ENCODE measurements at regions not wholly inside any gene's neighbourhood (a gene's known extent, or its start where the extent isn't known, plus 50 kb on each side); places are given as distances from the start of the nearest gene placed in this dataset.

DNA sequence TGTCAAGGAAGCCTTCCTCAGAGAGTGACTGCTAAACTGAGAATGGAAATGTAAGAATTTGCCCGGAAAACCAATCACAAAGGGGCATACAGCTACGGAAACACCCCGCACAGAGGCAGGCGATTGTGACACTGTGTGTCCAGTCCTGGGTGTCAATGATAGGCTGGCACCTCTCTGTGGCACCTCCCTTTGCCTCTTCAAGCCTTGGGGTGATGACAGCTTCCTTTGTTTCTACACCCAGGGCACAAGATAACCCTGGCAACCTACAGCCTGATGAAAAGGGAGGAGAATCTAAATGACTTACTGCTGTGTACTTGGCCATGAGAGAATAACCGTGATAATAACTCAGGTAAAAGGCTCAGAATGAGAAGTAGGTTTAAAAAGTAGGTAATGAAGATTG is 93.6 kb upstream of the SSTR4 start:
- no peak overlapping the region for H3K4me3 ChIP-seq (ENCODE audit: control insufficient read depth, low read depth, low read length)
- TF ChIP-seq, protein P1, sequence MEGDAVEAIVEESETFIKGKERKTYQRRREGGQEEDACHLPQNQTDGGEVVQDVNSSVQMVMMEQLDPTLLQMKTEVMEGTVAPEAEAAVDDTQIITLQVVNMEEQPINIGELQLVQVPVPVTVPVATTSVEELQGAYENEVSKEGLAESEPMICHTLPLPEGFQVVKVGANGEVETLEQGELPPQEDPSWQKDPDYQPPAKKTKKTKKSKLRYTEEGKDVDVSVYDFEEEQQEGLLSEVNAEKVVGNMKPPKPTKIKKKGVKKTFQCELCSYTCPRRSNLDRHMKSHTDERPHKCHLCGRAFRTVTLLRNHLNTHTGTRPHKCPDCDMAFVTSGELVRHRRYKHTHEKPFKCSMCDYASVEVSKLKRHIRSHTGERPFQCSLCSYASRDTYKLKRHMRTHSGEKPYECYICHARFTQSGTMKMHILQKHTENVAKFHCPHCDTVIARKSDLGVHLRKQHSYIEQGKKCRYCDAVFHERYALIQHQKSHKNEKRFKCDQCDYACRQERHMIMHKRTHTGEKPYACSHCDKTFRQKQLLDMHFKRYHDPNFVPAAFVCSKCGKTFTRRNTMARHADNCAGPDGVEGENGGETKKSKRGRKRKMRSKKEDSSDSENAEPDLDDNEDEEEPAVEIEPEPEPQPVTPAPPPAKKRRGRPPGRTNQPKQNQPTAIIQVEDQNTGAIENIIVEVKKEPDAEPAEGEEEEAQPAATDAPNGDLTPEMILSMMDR (conservative IDR thresholded peaks at IDR 0.05; ENCODE audit: control insufficient read depth, insufficient read depth, low read depth, low read length), result no peak
- DNase-seq (ENCODE audit: low read depth), result no peak

DNA sequence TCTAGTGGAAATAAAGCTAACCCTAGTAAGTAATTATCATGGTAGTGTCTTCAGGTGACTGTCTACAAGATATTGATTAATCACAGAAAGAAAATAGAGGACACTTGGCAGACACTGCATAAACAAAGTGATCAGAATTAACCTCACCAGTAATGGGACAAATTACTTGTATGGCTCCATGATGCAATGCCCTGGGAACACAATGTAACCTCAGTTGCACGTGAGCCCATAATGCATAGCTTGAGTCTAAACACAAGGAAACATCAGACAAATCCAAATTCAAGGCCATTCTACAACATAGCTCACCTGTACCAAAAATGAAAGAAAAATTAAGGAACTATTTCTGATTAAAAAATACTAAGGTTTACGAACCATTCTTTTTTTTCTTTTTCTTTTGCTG is 92.4 kb upstream of the SSTR4 start:
- TF ChIP-seq, protein P1 (conservative IDR thresholded peaks at IDR 0.05; ENCODE audit: control insufficient read depth, insufficient read depth, low read depth, low read length), result no peak
- H3K4me3 ChIP-seq (ENCODE audit: control insufficient read depth, low read depth, low read length), result no peak overlapping the region
- no peak for DNase-seq (ENCODE audit: low read depth)

DNA sequence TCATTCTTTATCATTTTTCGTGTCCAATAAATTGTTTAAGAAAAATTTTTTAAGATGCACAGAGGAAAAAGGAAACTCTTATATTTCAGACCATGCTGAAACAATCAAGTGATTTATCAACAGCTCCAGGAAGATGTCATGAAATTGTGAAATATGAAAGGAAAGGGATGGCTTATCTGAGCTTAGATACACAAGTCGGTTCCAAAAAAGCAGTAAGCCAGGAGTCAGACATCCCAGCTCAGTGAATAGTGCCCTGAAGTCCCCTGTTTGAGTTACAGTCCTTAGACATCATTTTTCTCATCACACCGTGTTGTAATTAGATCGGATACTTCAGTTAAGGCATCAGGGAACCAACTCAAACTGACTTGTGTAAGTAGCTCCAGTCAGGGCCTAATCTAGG is 91.0 kb upstream of the SSTR4 start:
- no peak for DNase-seq (ENCODE audit: low read depth)
- no peak overlapping the region for H3K4me3 ChIP-seq (ENCODE audit: control insufficient read depth, low read depth, low read length)
- TF ChIP-seq, protein P1 (conservative IDR thresholded peaks at IDR 0.05; ENCODE audit: control insufficient read depth, insufficient read depth, low read depth, low read length), result no peak

DNA sequence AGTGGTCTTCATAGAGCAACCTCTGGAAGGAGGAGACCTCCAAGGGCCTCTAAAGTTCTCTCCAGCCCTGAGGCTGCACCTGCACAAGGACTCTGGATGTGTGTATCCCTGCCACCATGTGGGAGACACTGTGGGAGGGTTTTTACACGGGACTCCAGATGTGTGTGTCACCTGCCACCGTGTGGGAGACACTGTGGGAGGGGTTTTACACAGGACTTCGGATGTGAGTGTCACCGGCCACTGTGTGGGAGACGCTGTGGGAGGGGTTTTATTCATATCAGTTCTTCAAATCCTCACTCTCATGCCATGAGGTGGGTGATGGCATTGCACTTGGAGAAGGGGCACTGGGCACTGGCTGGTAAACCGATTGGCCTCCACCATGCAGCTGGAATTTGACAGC is 90.2 kb upstream of the SSTR4 start:
- TF ChIP-seq, protein P1 (conservative IDR thresholded peaks at IDR 0.05; ENCODE audit: control insufficient read depth, insufficient read depth, low read depth, low read length), result no peak
- DNase-seq (ENCODE audit: low read depth), result no peak
- H3K4me3 ChIP-seq (ENCODE audit: control insufficient read depth, low read depth, low read length), result no peak overlapping the region

DNA sequence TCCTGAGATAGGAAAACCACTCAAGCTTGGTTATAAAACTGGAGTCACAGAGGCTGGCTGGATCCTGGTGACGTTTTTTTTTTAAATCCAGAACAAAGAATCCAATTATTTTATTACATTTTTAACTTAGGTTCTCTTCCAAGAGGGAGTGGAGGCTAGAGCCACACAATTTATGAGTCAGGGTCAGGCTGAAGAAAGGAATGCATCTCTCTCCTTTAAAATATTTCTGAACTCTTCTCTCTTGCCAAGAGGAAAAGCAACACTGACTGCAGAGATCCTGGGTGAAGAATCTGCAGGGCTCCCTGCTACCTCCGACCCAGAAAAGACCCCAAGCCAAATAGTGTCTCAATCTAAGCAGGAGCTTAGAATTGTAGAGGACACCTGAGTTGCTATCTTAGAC is 88.5 kb upstream of the SSTR4 start:
- no peak overlapping the region for H3K4me3 ChIP-seq (ENCODE audit: control insufficient read depth, low read depth, low read length)
- DNase-seq (ENCODE audit: low read depth), result no peak

DNA sequence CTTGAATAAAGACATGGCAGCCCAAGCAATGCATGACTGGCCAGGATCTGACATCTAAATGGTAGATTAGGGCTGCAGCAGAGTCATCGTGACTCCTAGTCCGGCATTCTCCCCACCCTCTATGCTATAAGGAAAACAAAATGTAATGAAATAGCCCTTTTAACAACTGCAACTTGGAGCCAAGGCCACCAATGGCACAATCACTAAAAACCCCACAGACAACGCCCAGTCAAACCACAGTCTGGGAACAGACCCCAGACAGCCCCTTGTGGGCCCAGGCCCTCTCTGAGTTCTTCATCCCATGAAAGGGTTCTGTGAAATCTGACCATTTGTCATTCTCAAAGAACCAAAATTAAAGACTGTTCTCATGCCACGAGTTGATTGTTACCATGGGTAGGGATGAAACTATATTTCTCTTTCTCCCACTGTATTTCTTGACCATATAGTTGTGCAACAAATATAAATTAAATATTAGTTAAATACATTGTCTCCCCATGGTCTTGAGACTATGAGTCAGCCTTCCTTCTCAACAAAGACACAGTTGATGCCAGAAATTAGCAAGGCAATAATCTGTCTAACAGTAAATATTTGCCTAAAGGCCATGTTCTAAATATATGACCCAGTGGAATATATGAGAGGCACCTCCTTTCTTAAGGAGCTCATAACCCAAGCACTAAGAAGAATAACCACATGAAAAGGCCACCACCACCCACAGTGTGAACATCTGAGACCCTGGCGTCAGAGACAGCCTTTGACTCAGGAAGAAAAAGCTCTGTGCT is 85.6 kb upstream of the SSTR4 start:
- DNase-seq (ENCODE audit: low read depth), result no peak
- H3K4me3 ChIP-seq (ENCODE audit: control insufficient read depth, low read depth, low read length), result no peak overlapping the region
- TF ChIP-seq, protein P1 (conservative IDR thresholded peaks at IDR 0.05; ENCODE audit: control insufficient read depth, insufficient read depth, low read depth, low read length), result no peak

More for the DNA sequence above, 88.5 kb upstream of the SSTR4 start:
- TF ChIP-seq, protein P1 (conservative IDR thresholded peaks at IDR 0.05; ENCODE audit: control insufficient read depth, insufficient read depth, low read depth, low read length), result no peak
